ENCODE measurements at regions not wholly inside any gene's neighbourhood (a gene's known extent, or its start where the extent isn't known, plus 50 kb on each side); places are given as distances from the start of the nearest gene placed in this dataset.

DNA sequence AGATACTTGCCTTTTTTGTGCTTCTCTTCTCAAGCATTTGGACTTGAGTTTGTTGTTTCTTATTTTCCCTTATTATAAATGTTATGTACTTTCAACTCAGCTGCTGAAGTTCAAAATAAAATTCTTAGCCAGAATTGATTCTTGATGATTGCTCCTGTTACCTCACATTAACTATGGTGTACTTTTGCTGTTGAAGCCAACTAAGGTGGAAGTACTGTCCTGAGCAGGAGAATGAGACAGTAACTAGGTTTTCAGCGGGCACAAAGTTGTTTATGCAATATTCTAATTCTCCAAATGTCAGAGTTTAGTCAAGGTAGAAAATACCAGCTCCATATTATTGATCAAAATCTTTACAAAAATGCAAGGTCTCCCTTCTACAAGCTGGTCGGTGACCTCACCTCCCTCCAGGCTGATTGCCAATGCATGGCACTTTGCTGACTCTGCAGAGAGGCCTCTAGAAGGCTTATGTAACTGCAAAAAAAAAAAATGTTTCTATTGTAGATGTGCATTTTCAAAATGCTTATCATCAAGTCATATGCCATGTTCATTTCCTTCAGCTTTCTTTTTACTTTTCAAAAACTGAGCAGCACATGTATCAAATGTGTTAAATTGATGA lies 1783.5 kb upstream of the WWC1 start:
- H3K27me3 ChIP-seq (ENCODE audit: control insufficient read depth in 1 of 2, insufficient read depth in 2 of 2, low read length in 2 of 2): no peaks in the 10 kb centered on the region
- no peaks in the 10 kb centered on the region for H3K36me3 ChIP-seq (ENCODE audit: control insufficient read depth in 2 of 2, insufficient read depth in 2 of 2, low read length in 2 of 2)
- H3K4me3 ChIP-seq (ENCODE audit: low read length in 2 of 2): no peak overlapping the region
- no peak overlapping the region for H3K9ac ChIP-seq (ENCODE audit: low read length in 2 of 2)
- no peaks in the 10 kb centered on the region for H3K9me3 ChIP-seq (ENCODE audit: control insufficient read depth in 2 of 2, low read length in 2 of 2)
- no peaks in the 10 kb centered on the region for H3K4me1 ChIP-seq (ENCODE audit: control insufficient read depth, insufficient read depth, low read length)
- no peak overlapping the region for H3K27ac ChIP-seq (ENCODE audit: low read length)

- no peak overlapping the region for H3K9ac ChIP-seq (ENCODE audit: low read length in 2 of 2)
- no peaks in the 10 kb centered on the region for H3K9me3 ChIP-seq (ENCODE audit: control insufficient read depth in 2 of 2, low read length in 2 of 2)
- H3K4me1 ChIP-seq (ENCODE audit: control insufficient read depth, insufficient read depth, low read length): no peaks in the 10 kb centered on the region
- no peaks in the 10 kb centered on the region for H3K27me3 ChIP-seq (ENCODE audit: control insufficient read depth in 1 of 2, insufficient read depth in 2 of 2, low read length in 2 of 2)
- no peaks in the 10 kb centered on the region for H3K36me3 ChIP-seq (ENCODE audit: control insufficient read depth in 2 of 2, insufficient read depth in 2 of 2, low read length in 2 of 2)
- no peak overlapping the region for H3K4me3 ChIP-seq (ENCODE audit: low read length in 2 of 2)
- no peak overlapping the region for H3K27ac ChIP-seq (ENCODE audit: low read length)
Measured at GRCh38 chr5:166509085-166509484, 1782.4 kb upstream of the WWC1 start.

- H3K9ac ChIP-seq (ENCODE audit: low read length in 2 of 2): no peak overlapping the region
- no peaks in the 10 kb centered on the region for H3K9me3 ChIP-seq (ENCODE audit: control insufficient read depth in 2 of 2, low read length in 2 of 2)
- H3K4me1 ChIP-seq (ENCODE audit: control insufficient read depth, insufficient read depth, low read length): no peaks in the 10 kb centered on the region
- H3K27ac ChIP-seq (ENCODE audit: low read length): no peak overlapping the region
- H3K36me3 ChIP-seq (ENCODE audit: control insufficient read depth in 2 of 2, insufficient read depth in 2 of 2, low read length in 2 of 2): no peaks in the 10 kb centered on the region
- H3K4me3 ChIP-seq (ENCODE audit: low read length in 2 of 2): no peak overlapping the region
- no peaks in the 10 kb centered on the region for H3K27me3 ChIP-seq (ENCODE audit: control insufficient read depth in 1 of 2, insufficient read depth in 2 of 2, low read length in 2 of 2)
Measured at GRCh38 chr5:166517976-166518375, 1773.5 kb upstream of the WWC1 start.

DNA sequence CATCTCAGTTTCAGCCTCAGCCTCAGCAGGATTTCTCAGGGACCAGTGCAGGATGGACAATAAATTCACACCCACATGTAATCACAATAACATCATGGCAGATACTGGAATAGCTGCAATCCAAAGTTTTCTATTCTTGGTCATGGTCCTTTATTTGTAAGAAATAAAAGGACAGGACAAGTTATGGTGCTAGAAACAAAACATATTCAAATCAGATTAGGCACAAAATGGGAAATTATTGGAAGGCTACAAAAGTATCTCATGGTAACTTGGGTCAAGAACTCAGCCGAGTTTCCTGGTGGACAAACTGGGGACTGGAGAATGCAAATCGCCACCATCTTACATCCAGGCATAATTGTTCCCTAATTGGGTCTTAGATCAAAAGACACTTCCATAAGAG lies 1768.2 kb upstream of the WWC1 start:
- Histone ChIP-seq H3K9ac (ENCODE audit: low read length in 2 of 2) (no peak overlapping the region), H3K27me3 (ENCODE audit: control insufficient read depth in 1 of 2, insufficient read depth in 2 of 2, low read length in 2 of 2) (no peaks in the 10 kb centered on the region), H3K36me3 (ENCODE audit: control insufficient read depth in 2 of 2, insufficient read depth in 2 of 2, low read length in 2 of 2) (no peaks in the 10 kb centered on the region), H3K4me3 (ENCODE audit: low read length in 2 of 2) (no peak overlapping the region), H3K27ac (ENCODE audit: low read length) (no peak overlapping the region), H3K4me1 (ENCODE audit: control insufficient read depth, insufficient read depth, low read length) (no peaks in the 10 kb centered on the region), H3K9me3 (ENCODE audit: control insufficient read depth in 2 of 2, low read length in 2 of 2) (no peaks in the 10 kb centered on the region)

DNA sequence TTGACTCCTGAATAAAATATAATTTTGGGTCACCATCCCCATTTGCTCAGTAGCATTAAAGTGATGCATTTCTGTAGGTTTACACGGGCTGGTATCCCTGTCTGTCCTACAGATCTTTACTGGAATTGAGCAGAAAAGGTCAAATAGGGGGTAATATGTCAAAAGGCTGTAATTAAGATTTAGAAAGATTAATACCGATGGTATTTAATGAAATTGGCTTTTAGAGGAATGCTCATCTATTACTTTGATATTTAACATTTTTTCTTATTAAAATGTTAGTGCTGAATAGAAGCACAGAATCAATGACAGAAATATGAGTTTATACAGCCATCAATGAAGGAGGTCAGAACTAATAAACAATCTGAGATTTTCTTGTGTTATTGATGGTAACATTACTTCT lies 1762.2 kb upstream of the WWC1 start:
- Histone ChIP-seq H3K36me3 (ENCODE audit: control insufficient read depth in 2 of 2, insufficient read depth in 2 of 2, low read length in 2 of 2) (no peaks in the 10 kb centered on the region), H3K27me3 (ENCODE audit: control insufficient read depth in 1 of 2, insufficient read depth in 2 of 2, low read length in 2 of 2) (no peaks in the 10 kb centered on the region), H3K4me3 (ENCODE audit: low read length in 2 of 2) (no peak overlapping the region), H3K4me1 (ENCODE audit: control insufficient read depth, insufficient read depth, low read length) (no peaks in the 10 kb centered on the region), H3K27ac (ENCODE audit: low read length) (no peak overlapping the region), H3K9me3 (ENCODE audit: control insufficient read depth in 2 of 2, low read length in 2 of 2) (no peaks in the 10 kb centered on the region), H3K9ac (ENCODE audit: low read length in 2 of 2) (no peak overlapping the region)

DNA sequence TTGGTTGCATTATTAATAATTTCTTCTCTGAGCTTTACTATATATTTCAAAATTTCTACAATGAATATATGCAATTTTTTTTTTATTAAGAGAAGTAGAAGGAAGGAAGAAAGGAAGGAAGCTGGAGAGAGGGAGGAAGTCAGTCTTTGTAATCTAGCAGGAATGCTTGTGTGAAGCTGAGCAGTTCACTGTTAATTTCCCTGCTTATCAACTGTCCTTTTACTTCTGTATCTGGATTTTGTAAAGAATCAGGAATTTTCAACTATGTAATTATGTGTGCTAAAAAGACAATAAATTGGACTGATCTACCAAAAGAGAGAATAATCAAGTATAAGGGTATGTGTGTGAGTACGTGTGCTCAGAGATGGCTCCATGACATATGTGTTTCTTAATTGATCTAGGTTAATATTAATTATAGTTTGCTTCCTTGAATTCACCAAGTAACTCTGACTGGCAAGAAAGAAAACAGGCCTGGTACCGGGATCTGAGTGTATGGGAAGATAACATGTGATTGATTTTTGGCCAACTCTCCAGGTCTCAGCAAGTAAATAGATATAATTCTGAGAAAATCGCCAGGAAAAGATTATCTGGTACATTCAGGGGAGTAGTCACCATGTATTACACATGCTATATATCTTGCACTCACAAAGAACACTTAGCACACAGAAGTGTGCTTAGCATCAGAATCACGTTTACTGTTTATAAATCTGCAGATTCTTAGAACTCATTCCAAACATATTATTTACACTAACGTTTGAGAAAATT lies 1758.8 kb upstream of the WWC1 start:
- H3K27ac ChIP-seq (ENCODE audit: low read length): no peak overlapping the region
- no peaks in the 10 kb centered on the region for H3K9me3 ChIP-seq (ENCODE audit: control insufficient read depth in 2 of 2, low read length in 2 of 2)
- H3K36me3 ChIP-seq (ENCODE audit: control insufficient read depth in 2 of 2, insufficient read depth in 2 of 2, low read length in 2 of 2): no peaks in the 10 kb centered on the region
- no peak overlapping the region for H3K4me3 ChIP-seq (ENCODE audit: low read length in 2 of 2)
- H3K27me3 ChIP-seq (ENCODE audit: control insufficient read depth in 1 of 2, insufficient read depth in 2 of 2, low read length in 2 of 2): no peaks in the 10 kb centered on the region
- H3K4me1 ChIP-seq (ENCODE audit: control insufficient read depth, insufficient read depth, low read length): no peaks in the 10 kb centered on the region
- H3K9ac ChIP-seq (ENCODE audit: low read length in 2 of 2): no peak overlapping the region

GRCh38 chr5:166535641-166536040 lies 1755.8 kb upstream of the WWC1 start:
- Histone ChIP-seq H3K4me1 (ENCODE audit: control insufficient read depth, insufficient read depth, low read length) (no peaks in the 10 kb centered on the region), H3K27me3 (ENCODE audit: control insufficient read depth in 1 of 2, insufficient read depth in 2 of 2, low read length in 2 of 2) (no peaks in the 10 kb centered on the region), H3K9ac (ENCODE audit: low read length in 2 of 2) (no peak overlapping the region), H3K9me3 (ENCODE audit: control insufficient read depth in 2 of 2, low read length in 2 of 2) (no peaks in the 10 kb centered on the region), H3K27ac (ENCODE audit: low read length) (no peak overlapping the region), H3K4me3 (ENCODE audit: low read length in 2 of 2) (no peak overlapping the region), H3K36me3 (ENCODE audit: control insufficient read depth in 2 of 2, insufficient read depth in 2 of 2, low read length in 2 of 2) (no peaks in the 10 kb centered on the region)

- H3K36me3 ChIP-seq (ENCODE audit: control insufficient read depth in 2 of 2, insufficient read depth in 2 of 2, low read length in 2 of 2): no peaks in the 10 kb centered on the region
- no peaks in the 10 kb centered on the region for H3K27me3 ChIP-seq (ENCODE audit: control insufficient read depth in 1 of 2, insufficient read depth in 2 of 2, low read length in 2 of 2)
- H3K9me3 ChIP-seq (ENCODE audit: control insufficient read depth in 2 of 2, low read length in 2 of 2): no peaks in the 10 kb centered on the region
- no peaks in the 10 kb centered on the region for H3K4me1 ChIP-seq (ENCODE audit: control insufficient read depth, insufficient read depth, low read length)
- no peak overlapping the region for H3K9ac ChIP-seq (ENCODE audit: low read length in 2 of 2)
- H3K4me3 ChIP-seq (ENCODE audit: low read length in 2 of 2): no peak overlapping the region
- H3K27ac ChIP-seq (ENCODE audit: low read length): no peak overlapping the region
Measured at GRCh38 chr5:166540156-166540555, 1751.3 kb upstream of the WWC1 start.

- H3K27ac ChIP-seq (ENCODE audit: low read length): no peak overlapping the region
- no peak overlapping the region for H3K4me3 ChIP-seq (ENCODE audit: low read length in 2 of 2)
- no peaks in the 10 kb centered on the region for H3K36me3 ChIP-seq (ENCODE audit: control insufficient read depth in 2 of 2, insufficient read depth in 2 of 2, low read length in 2 of 2)
- no peaks in the 10 kb centered on the region for H3K27me3 ChIP-seq (ENCODE audit: control insufficient read depth in 1 of 2, insufficient read depth in 2 of 2, low read length in 2 of 2)
- no peaks in the 10 kb centered on the region for H3K9me3 ChIP-seq (ENCODE audit: control insufficient read depth in 2 of 2, low read length in 2 of 2)
- no peak overlapping the region for H3K9ac ChIP-seq (ENCODE audit: low read length in 2 of 2)
- no peaks in the 10 kb centered on the region for H3K4me1 ChIP-seq (ENCODE audit: control insufficient read depth, insufficient read depth, low read length)
Measured at GRCh38 chr5:166551384-166551783, 1740.1 kb upstream of the WWC1 start.

GRCh38 chr5:166553778-166554177 lies 1737.7 kb upstream of the WWC1 start:
- Histone ChIP-seq H3K27me3 (ENCODE audit: control insufficient read depth in 1 of 2, insufficient read depth in 2 of 2, low read length in 2 of 2) (no peaks in the 10 kb centered on the region), H3K9ac (ENCODE audit: low read length in 2 of 2) (no peak overlapping the region), H3K9me3 (ENCODE audit: control insufficient read depth in 2 of 2, low read length in 2 of 2) (no peaks in the 10 kb centered on the region), H3K4me1 (ENCODE audit: control insufficient read depth, insufficient read depth, low read length) (no peaks in the 10 kb centered on the region), H3K36me3 (ENCODE audit: control insufficient read depth in 2 of 2, insufficient read depth in 2 of 2, low read length in 2 of 2) (no peaks in the 10 kb centered on the region), H3K27ac (ENCODE audit: low read length) (no peak overlapping the region), H3K4me3 (ENCODE audit: low read length in 2 of 2) (no peak overlapping the region)

- H3K4me1 ChIP-seq (ENCODE audit: control insufficient read depth, insufficient read depth, low read length): no peaks in the 10 kb centered on the region
- H3K27ac ChIP-seq (ENCODE audit: low read length): no peak overlapping the region
- H3K4me3 ChIP-seq (ENCODE audit: low read length in 2 of 2): no peak overlapping the region
- H3K9ac ChIP-seq (ENCODE audit: low read length in 2 of 2): no peak overlapping the region
- no peaks in the 10 kb centered on the region for H3K27me3 ChIP-seq (ENCODE audit: control insufficient read depth in 1 of 2, insufficient read depth in 2 of 2, low read length in 2 of 2)
- H3K36me3 ChIP-seq (ENCODE audit: control insufficient read depth in 2 of 2, insufficient read depth in 2 of 2, low read length in 2 of 2): no peaks in the 10 kb centered on the region
- peaks cover 0 to 4% of the 10 kb centered on the region in 2 donors for H3K9me3 ChIP-seq (ENCODE audit: control insufficient read depth in 2 of 2, low read length in 2 of 2)
Measured at GRCh38 chr5:166561759-166562158, 1729.7 kb upstream of the WWC1 start.

All from stomach smooth muscle (tissue), 2 donors.